GM12878 (cell line): ENCODE measurements at regions not wholly inside any gene's neighbourhood (a gene's known extent, or its start where the extent isn't known, plus 50 kb on each side); places are given as distances from the start of the nearest gene placed in this dataset.

ENCODE experiments used
- CTCF ChIP-seq, 3 experiments: IDR thresholded peaks in 2 of 3; conservative IDR thresholded peaks in 1 of 3; 2 replicates each; pipeline ENCODE4 v1.5.1; 2011; ENCODE audit warnings: low read depth in 3 of 3, low read length in 3 of 3, mild to moderate bottlenecking in 3 of 3, control low read depth in 2 of 3, moderate library complexity in 2 of 3, inconsistent platforms in 1 of 3, mixed read lengths in 1 of 3; ENCODE audit not compliant: control insufficient read depth in 2 of 3, insufficient read depth in 1 of 3; ENCODE audit errors: extremely low read depth in 1 of 3
- EGR1 ChIP-seq, 2 experiments: IDR thresholded peaks; 1 replicate in 1 of 2; 2 replicates in 1 of 2; pipeline ENCODE4 v1.6.1; 2011 to 2012; ENCODE audit warnings: low read depth in 2 of 2, low read length in 2 of 2, borderline replicate concordance in 1 of 2, mild to moderate bottlenecking in 1 of 2, moderate library complexity in 1 of 2
- FOXK2 ChIP-seq: fragments of 450-650 bp; IDR thresholded peaks from 2 replicates; pipeline ENCODE4 v1.6.1; 2017; ENCODE audit warnings: mild to moderate bottlenecking, moderate library complexity
- GABPA ChIP-seq: IDR thresholded peaks from 2 replicates; pipeline ENCODE4 v1.6.1; 2014; ENCODE audit warnings: antibody characterized with exemption, low read depth, mild to moderate bottlenecking, inconsistent platforms
- IRF3 ChIP-seq: fragments of 450-650 bp; IDR thresholded peaks from 2 replicates; pipeline ENCODE4 v1.6.1; 2014; ENCODE audit warnings: mild to moderate bottlenecking
- NR2F1 ChIP-seq: fragments of 450-650 bp; conservative IDR thresholded peaks from 2 replicates; pipeline ENCODE4 v1.6.1; 2017; ENCODE audit warnings: mild to moderate bottlenecking
- POLR2A ChIP-seq: IDR thresholded peaks from 2 replicates; pipeline ENCODE4 v1.6.1; 2011; ENCODE audit warnings: low read depth, mild to moderate bottlenecking, low read length
- POLR2AphosphoS2 ChIP-seq: IDR thresholded peaks from 2 replicates; pipeline ENCODE4 v1.6.1; 2011; ENCODE audit warnings: low read depth, mild to moderate bottlenecking, low read length, improper control_type of control experiment, moderate library complexity
- SMC3 ChIP-seq: IDR thresholded peaks from 2 replicates; pipeline ENCODE4 v1.6.1; 2011; ENCODE audit warnings: low read length, improper control_type of control experiment, borderline replicate concordance
- TCF12 ChIP-seq: IDR thresholded peaks from 2 replicates; pipeline ENCODE4 v1.6.1; 2011; ENCODE audit warnings: low read depth, mild to moderate bottlenecking, low read length
- YY1 ChIP-seq: IDR thresholded peaks from 2 replicates; pipeline ENCODE4 v1.6.1; 2011; ENCODE audit warnings: low read depth, mild to moderate bottlenecking, low read length

DNA sequence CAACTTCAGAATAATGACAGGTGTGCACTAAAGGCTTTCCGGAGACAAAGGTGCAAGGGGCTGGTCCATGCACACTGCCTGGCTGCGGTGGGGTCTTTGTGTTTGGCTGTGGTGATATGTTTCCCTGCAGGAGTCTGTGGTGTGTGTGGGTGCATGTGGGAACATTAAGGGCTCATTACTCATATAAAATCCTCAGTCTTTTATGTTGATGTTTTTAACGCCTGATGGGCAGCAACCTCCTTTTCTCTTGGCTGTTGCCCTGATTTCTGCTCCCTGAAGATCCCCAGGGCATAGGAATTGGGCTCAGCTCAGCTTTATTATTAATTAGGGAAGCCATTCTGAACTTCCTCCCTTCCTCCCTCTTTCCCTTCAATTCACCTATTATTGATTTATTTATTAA lies 67.6 kb upstream of the SPAG17 start:
- TF ChIP-seq POLR2AphosphoS2 (no peak), CTCF (IDR thresholded peaks at IDR 0.05 in 2 of 3, conservative IDR thresholded peaks at IDR 0.05 in 1 of 3; ENCODE audit: control insufficient read depth in 2 of 3, extremely low read depth in 1 of 3, insufficient read depth in 1 of 3, low read depth in 3 of 3, low read length in 3 of 3) (no peak), GABPA (no peak), SMC3 (no peak), EGR1 (IDR thresholded peaks at IDR 0.05; ENCODE audit: borderline replicate concordance in 1 of 2, low read depth in 2 of 2, low read length in 2 of 2) (no peak), YY1 (no peak), FOXK2 (no peak), NR2F1 (no peak), TCF12 (no peak), IRF3 (no peak), POLR2A (no peak)
